ENCODE measurements at regions not wholly inside any gene's neighbourhood (a gene's known extent, or its start where the extent isn't known, plus 50 kb on each side); places are given as distances from the start of the nearest gene placed in this dataset.

GRCh38 chr19:41518141-41518540 lies 57.8 kb upstream of the CEACAM21 start:
- TF ChIP-seq POLR2AphosphoS5 (IDR thresholded peaks at IDR 0.05; ENCODE audit: low read depth, low read length): no peak
- TF ChIP-seq SIN3A (IDR thresholded peaks at IDR 0.05; ENCODE audit: low read depth): no peak
- no peak for TF ChIP-seq CTCF (IDR thresholded peaks at IDR 0.05 in 2 of 3, conservative IDR thresholded peaks at IDR 0.05 in 1 of 3; ENCODE audit: borderline replicate concordance in 1 of 3, insufficient read depth in 1 of 3, low read depth in 2 of 3, low read length in 2 of 3)
- no peak for TF ChIP-seq POLR2A (IDR thresholded peaks at IDR 0.05; ENCODE audit: borderline replicate concordance, extremely low read depth, insufficient read depth, insufficient read length)
- TF ChIP-seq YY1 (IDR thresholded peaks at IDR 0.05; ENCODE audit: extremely low read depth, insufficient replicate concordance, low read depth, low read length): no peak
- no peak for TF ChIP-seq REST (IDR thresholded peaks at IDR 0.05; ENCODE audit: low read depth)
- TF ChIP-seq ZNF274 (IDR thresholded peaks at IDR 0.05; ENCODE audit: low read depth, low read length): no peak
- no peak for TF ChIP-seq EZH2 (IDR thresholded peaks at IDR 0.05)
- no peak for TF ChIP-seq EGR1 (IDR thresholded peaks at IDR 0.05; ENCODE audit: low read depth)
- TF ChIP-seq JUND (IDR thresholded peaks at IDR 0.05): no peak
- TF ChIP-seq SP1 (IDR thresholded peaks at IDR 0.05; ENCODE audit: low read depth): no peak

Data from HCT116 (cell line).